ENCODE measurements at regions not wholly inside any gene's neighbourhood (a gene's known extent, or its start where the extent isn't known, plus 50 kb on each side); places are given as distances from the start of the nearest gene placed in this dataset.

- TF ChIP-seq CTCF (IDR thresholded peaks at IDR 0.05) (no peak), POLR2A (IDR thresholded peaks at IDR 0.05) (no peak)
Observed at GRCh38 chr4:188403272-188403671, 264.0 kb downstream of the TRIML1 start.

All from thyroid gland (tissue), 4 donors.